Stimulated activated CD4-positive, alpha-beta T cell treated with anti-CD3 and anti-CD28 coated beads, Interleukin-4, amount 100 ng/mL, for 1 hour (primary cell): ENCODE measurements at regions not wholly inside any gene's neighbourhood (a gene's known extent, or its start where the extent isn't known, plus 50 kb on each side); places are given as distances from the start of the nearest gene placed in this dataset.
A peak's percentile ranks its signal among the peaks of the same experiment; 100 is the strongest.

Experiments used
- DNase-seq: peaks from one replicate; pipeline ENCODE4 v3.0.0-alpha.2; 2020

GRCh38 chrX:16516232-16516876 lies 133.6 kb upstream of the S100G start:
- no peak for DNase-seq

- DNase-seq = no peak
Measured at GRCh38 chrX:16517039-16517605, 132.8 kb upstream of the S100G start.

GRCh38 chrX:16518131-16518530 lies 131.8 kb upstream of the S100G start:
- DNase-seq = no peak

DNA sequence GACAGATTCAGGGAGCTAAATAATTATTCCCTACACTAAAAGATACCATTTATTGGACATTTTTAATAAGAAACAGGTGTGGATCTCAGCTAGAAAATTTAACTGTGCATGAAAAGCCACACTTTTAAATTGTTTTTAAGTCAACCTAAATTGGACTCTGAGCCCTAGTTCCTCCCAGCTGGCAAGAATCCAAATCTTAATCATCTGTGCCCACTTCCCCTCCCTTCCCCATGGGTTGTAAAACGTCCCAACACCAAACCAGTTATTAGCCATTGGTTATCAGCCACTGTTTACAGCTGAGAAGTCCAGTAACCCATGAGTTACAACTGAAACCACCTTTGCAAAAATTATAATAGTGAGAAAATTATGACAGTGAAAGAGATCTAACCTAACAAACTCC lies 125.6 kb upstream of the S100G start:
- DNase-seq = no peak

DNA sequence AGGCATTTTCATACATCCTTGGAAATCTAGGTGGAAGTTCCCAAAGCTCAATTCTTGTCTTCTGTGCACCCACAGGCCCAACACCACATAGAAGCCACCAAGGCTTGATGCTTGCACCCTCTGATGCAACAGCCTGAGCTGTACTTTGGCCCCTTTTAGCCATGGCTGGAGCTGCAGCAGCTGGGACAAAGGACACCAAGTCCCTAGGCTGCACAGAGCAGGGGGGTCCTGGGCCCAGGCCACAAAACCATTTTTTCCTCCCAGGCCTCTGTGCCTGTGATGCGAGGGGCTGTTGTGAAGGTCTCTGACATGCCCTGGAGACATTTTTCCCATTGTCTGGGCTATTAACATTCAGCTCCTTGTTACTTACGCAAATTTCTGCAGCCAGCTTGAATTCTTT lies 124.0 kb upstream of the S100G start:
- DNase-seq = no peak

GRCh38 chrX:16528620-16529019 lies 121.3 kb upstream of the S100G start:
- DNase-seq = peak; percentile 5
